Activated T-cell treated with anti-CD3 and anti-CD28 coated beads for 48 hours (primary cell): ENCODE measurements at regions not wholly inside any gene's neighbourhood (a gene's known extent, or its start where the extent isn't known, plus 50 kb on each side); places are given as distances from the start of the nearest gene placed in this dataset.

Experiments
- DNase-seq: peaks from one replicate; pipeline ENCODE4 v3.0.0-alpha.2; 2020; ENCODE audit warnings: low read depth

- DNase-seq: no peak
These were observed 351.9 kb downstream of the ENC1 start for GRCh38 chr5:74288448-74289108.

GRCh38 chr5:74288038-74288437 is 352.5 kb downstream of the ENC1 start:
- no peak for DNase-seq

GRCh38 chr5:74286734-74287695 is 353.5 kb downstream of the ENC1 start:
- DNase-seq: no peak

- no peak for DNase-seq
These were observed 354.8 kb downstream of the ENC1 start for GRCh38 chr5:74285675-74286280.

- DNase-seq: no peak
These were observed 358.0 kb downstream of the ENC1 start for GRCh38 chr5:74282490-74282889.

- DNase-seq: no peak
These were observed 359.4 kb downstream of the ENC1 start for GRCh38 chr5:74281166-74281565.

- no peak for DNase-seq
These were observed 360.2 kb downstream of the ENC1 start for GRCh38 chr5:74280306-74280705.

- DNase-seq: no peak
These were observed 361.3 kb downstream of the ENC1 start for GRCh38 chr5:74279244-74279643.

GRCh38 chr5:74277418-74277817 is 363.1 kb downstream of the ENC1 start:
- no peak for DNase-seq

GRCh38 chr5:74275171-74275992 is 365.1 kb downstream of the ENC1 start:
- no peak for DNase-seq

- DNase-seq: no peak
These were observed 366.2 kb downstream of the ENC1 start for GRCh38 chr5:74274326-74274725.

GRCh38 chr5:74272831-74273451 is 367.6 kb downstream of the ENC1 start:
- DNase-seq: no peak

GRCh38 chr5:74272024-74272775 is 368.3 kb downstream of the ENC1 start:
- DNase-seq: no peak

GRCh38 chr5:74268297-74268696 is 372.2 kb downstream of the ENC1 start:
- DNase-seq: no peak

GRCh38 chr5:74266836-74267235 is 373.7 kb downstream of the ENC1 start:
- DNase-seq: no peak

GRCh38 chr5:74266132-74266531 is 374.4 kb downstream of the ENC1 start:
- DNase-seq: no peak

GRCh38 chr5:74262544-74263207 is 377.9 kb downstream of the ENC1 start:
- no peak for DNase-seq

- DNase-seq: no peak
These were observed 378.7 kb downstream of the ENC1 start for GRCh38 chr5:74261866-74262265.

GRCh38 chr5:74261421-74261820 is 379.1 kb downstream of the ENC1 start:
- no peak for DNase-seq

GRCh38 chr5:74259572-74259971 is 381.0 kb downstream of the ENC1 start:
- DNase-seq: no peak
